ENCODE measurements at regions not wholly inside any gene's neighbourhood (a gene's known extent, or its start where the extent isn't known, plus 50 kb on each side); places are given as distances from the start of the nearest gene placed in this dataset.

- no peak for ATAC-seq
- Histone ChIP-seq H3K27ac (no peak overlapping the region), H3K4me3 (no peak overlapping the region), H3K36me3 (no peaks in the 10 kb centered on the region), H3K27me3 (no peaks in the 10 kb centered on the region), H3K9me3 (no peaks in the 10 kb centered on the region), H3K4me1 (no peaks in the 10 kb centered on the region)
- TF ChIP-seq EP300 (IDR thresholded peaks at IDR 0.05): no peak
- TF ChIP-seq, protein P1, sequence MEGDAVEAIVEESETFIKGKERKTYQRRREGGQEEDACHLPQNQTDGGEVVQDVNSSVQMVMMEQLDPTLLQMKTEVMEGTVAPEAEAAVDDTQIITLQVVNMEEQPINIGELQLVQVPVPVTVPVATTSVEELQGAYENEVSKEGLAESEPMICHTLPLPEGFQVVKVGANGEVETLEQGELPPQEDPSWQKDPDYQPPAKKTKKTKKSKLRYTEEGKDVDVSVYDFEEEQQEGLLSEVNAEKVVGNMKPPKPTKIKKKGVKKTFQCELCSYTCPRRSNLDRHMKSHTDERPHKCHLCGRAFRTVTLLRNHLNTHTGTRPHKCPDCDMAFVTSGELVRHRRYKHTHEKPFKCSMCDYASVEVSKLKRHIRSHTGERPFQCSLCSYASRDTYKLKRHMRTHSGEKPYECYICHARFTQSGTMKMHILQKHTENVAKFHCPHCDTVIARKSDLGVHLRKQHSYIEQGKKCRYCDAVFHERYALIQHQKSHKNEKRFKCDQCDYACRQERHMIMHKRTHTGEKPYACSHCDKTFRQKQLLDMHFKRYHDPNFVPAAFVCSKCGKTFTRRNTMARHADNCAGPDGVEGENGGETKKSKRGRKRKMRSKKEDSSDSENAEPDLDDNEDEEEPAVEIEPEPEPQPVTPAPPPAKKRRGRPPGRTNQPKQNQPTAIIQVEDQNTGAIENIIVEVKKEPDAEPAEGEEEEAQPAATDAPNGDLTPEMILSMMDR (IDR thresholded peaks at IDR 0.05): no peak
- TF ChIP-seq POLR2A (IDR thresholded peaks at IDR 0.05): no peak
- TF ChIP-seq POLR2AphosphoS5 (IDR thresholded peaks at IDR 0.05): no peak
- WGBS, 2 donors (ENCODE audit: low coverage in 1 of 2): 91% methylated on average over 4 of the region's 8 CpGs; no CpG with 5 or more reads in 1 of the 2 donors
Observed at GRCh38 chr19:31733591-31733990, 384.4 kb upstream of the TSHZ3 start.

DNA sequence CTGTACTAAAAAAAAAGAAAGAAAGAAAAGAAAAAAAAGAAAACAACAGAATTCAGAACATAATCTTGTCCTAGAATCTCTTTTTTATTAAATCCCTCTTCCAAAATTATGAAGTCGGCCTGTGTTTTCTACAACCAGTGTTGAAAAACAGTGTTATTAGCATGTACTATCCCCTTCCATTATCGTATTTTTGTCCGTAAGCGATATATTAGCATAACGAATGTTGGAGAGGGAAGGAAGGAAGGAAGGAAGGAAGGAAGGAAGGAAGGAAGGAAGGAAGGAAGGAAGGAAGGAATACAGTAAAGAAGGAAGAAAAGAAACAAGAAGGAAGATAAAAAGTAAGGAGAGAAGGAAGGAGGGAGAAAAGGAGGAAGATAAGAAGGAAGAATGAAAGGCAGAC lies 393.0 kb upstream of the TSHZ3 start:
- WGBS, 2 donors (ENCODE audit: low coverage in 1 of 2): 80 to 83% methylated on average over 1 to 5 of the region's 5 CpGs
- TF ChIP-seq POLR2AphosphoS5 (IDR thresholded peaks at IDR 0.05): no peak
- TF ChIP-seq, protein P1 (IDR thresholded peaks at IDR 0.05): no peak
- TF ChIP-seq EP300 (IDR thresholded peaks at IDR 0.05): no peak
- TF ChIP-seq POLR2A (IDR thresholded peaks at IDR 0.05): no peak
- Histone ChIP-seq H3K27ac (no peak overlapping the region), H3K4me3 (no peak overlapping the region), H3K27me3 (no peaks in the 10 kb centered on the region), H3K36me3 (no peaks in the 10 kb centered on the region), H3K9me3 (no peaks in the 10 kb centered on the region), H3K4me1 (no peaks in the 10 kb centered on the region)
- no peak for ATAC-seq

DNA sequence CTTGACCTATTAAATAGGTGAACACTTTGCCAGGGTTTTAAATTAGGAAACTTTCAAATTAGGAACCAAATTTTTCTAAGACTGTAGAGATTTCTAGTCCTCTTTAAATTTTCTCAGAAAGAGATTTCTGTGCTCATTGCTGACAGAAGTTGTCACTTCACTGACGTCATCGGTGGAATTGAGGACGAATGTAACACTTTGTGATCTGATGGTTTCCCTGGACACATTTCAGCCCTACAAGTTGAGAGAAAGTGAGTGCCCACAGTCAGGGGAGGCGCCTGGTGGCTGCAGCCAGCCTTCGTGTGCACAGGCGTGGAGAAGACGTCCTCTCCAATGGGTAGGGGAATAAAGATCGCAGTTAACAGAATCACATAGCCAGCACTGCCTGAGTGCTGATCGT lies 396.5 kb upstream of the TSHZ3 start:
- ATAC-seq: no peak
- 72 to 88% methylated on average over 2 to 8 of the region's 9 CpGs for WGBS, 2 donors (ENCODE audit: low coverage in 1 of 2)
- H3K4me1 ChIP-seq: no peaks in the 10 kb centered on the region
- H3K27me3 ChIP-seq: peaks cover 4% of the 10 kb centered on the region
- H3K4me3 ChIP-seq: no peak overlapping the region
- H3K9me3 ChIP-seq: no peaks in the 10 kb centered on the region
- H3K27ac ChIP-seq: no peak overlapping the region
- no peaks in the 10 kb centered on the region for H3K36me3 ChIP-seq
- TF ChIP-seq, protein P1 (IDR thresholded peaks at IDR 0.05): no peak
- TF ChIP-seq POLR2A (IDR thresholded peaks at IDR 0.05) (no peak), POLR2AphosphoS5 (IDR thresholded peaks at IDR 0.05) (no peak), EP300 (IDR thresholded peaks at IDR 0.05) (no peak)

GRCh38 chr19:31749231-31749630 lies 400.0 kb upstream of the TSHZ3 start:
- TF ChIP-seq EP300 (IDR thresholded peaks at IDR 0.05): no peak
- no peak for TF ChIP-seq POLR2A (IDR thresholded peaks at IDR 0.05)
- no peak for TF ChIP-seq POLR2AphosphoS5 (IDR thresholded peaks at IDR 0.05)
- TF ChIP-seq, protein P1 (IDR thresholded peaks at IDR 0.05): no peak
- Histone ChIP-seq H3K27me3 (peaks cover 4% of the 10 kb centered on the region), H3K4me3 (no peak overlapping the region), H3K4me1 (no peaks in the 10 kb centered on the region), H3K27ac (no peak overlapping the region), H3K36me3 (no peaks in the 10 kb centered on the region), H3K9me3 (no peaks in the 10 kb centered on the region)
- 63 to 68% methylated on average over 5 to 6 of the region's 8 CpGs for WGBS, 2 donors (ENCODE audit: low coverage in 1 of 2)
- no peak for ATAC-seq

DNA sequence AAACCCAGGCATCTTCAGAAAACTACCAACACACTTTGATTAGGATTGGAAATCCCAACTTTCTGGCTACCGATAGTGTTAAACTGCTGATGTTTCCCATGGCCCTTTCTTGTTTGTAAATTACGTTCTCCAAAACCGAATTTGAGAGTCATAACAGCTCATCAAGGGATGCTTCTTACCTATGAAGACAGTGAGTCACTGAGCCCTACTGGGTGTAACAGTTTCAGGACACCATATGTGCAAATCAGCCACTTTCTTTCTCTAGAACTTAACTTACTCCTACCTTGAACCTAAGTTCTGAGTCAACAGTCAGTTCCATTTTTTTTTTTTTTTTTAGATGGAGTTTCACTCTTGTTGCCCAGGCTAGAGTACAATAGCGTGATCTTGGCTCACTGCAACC lies 410.1 kb upstream of the TSHZ3 start:
- WGBS, 2 donors (ENCODE audit: low coverage in 1 of 2): 84 to 97% methylated on average over 3 to 4 of the region's 4 CpGs
- Histone ChIP-seq H3K4me1 (no peaks in the 10 kb centered on the region), H3K4me3 (no peak overlapping the region), H3K27me3 (no peaks in the 10 kb centered on the region), H3K9me3 (peaks cover 0 to 4% (median 0%) of the 10 kb centered on the region in 3 donors), H3K36me3 (no peaks in the 10 kb centered on the region), H3K27ac (no peak overlapping the region)
- TF ChIP-seq, protein P1 (IDR thresholded peaks at IDR 0.05): no peak
- TF ChIP-seq POLR2AphosphoS5 (IDR thresholded peaks at IDR 0.05): no peak
- no peak for TF ChIP-seq POLR2A (IDR thresholded peaks at IDR 0.05)
- no peak for TF ChIP-seq EP300 (IDR thresholded peaks at IDR 0.05)
- ATAC-seq: no peak

All from gastroesophageal sphincter (tissue), 4 donors.